ENCODE measurements at regions not wholly inside any gene's neighbourhood (a gene's known extent, or its start where the extent isn't known, plus 50 kb on each side); places are given as distances from the start of the nearest gene placed in this dataset.
A peak's percentile ranks its signal among the peaks of the same experiment; 100 is the strongest.

GRCh38 chr4:138702190-138702824, 313.3 kb upstream of the NOCT start:
- no peak for DNase-seq (ENCODE audit: low read depth in 4 of 4, low spot score in 3 of 4)

DNA sequence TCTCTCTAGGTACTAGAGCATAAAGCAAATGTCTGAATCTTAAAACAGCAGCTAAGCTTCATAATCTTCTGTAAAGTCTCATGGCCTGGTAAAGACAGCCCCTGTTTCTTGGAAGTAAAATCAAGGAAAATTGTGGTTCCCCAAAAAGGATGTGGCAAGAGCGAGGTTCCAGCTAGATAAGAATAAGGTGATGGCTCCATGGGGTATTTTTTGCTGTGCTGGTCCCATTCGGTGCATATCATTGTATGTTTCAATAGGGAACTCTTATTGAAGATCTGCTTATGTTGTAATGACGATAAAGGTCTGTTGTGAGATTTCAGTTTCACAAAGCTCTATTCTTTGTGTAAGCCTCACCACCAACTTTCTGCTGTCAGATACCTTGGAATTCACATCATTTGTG, 316.9 kb upstream of the NOCT start:
- no peak for DNase-seq (ENCODE audit: low read depth in 4 of 4, low spot score in 3 of 4)

- DNase-seq (ENCODE audit: low read depth in 4 of 4, low spot score in 3 of 4): no peak
Observed at GRCh38 chr4:138697851-138698250, 317.7 kb upstream of the NOCT start.

DNA sequence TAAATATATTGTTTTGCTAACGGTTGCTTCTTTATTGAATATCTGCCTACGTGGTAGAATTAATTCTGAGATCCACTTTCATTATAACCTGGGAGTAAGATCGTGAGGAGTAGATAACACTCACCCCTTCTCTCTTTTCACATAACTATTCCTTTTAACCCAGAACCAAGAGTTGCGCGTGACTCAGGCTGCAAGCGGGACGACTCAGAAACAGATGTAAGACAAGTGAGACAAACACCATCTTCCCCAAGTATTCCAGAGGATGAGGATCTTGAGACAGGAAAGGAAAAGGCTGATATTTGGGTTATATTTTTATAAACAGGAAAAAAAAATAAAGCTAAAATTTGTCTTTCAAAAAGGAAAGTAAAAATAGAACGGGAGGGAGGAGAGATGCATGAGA, 318.8 kb upstream of the NOCT start:
- no peak for DNase-seq (ENCODE audit: low read depth in 4 of 4, low spot score in 3 of 4)

- no peak for DNase-seq (ENCODE audit: low read depth in 4 of 4, low spot score in 3 of 4)
Observed at GRCh38 chr4:138696058-138696457, 319.5 kb upstream of the NOCT start.

DNA sequence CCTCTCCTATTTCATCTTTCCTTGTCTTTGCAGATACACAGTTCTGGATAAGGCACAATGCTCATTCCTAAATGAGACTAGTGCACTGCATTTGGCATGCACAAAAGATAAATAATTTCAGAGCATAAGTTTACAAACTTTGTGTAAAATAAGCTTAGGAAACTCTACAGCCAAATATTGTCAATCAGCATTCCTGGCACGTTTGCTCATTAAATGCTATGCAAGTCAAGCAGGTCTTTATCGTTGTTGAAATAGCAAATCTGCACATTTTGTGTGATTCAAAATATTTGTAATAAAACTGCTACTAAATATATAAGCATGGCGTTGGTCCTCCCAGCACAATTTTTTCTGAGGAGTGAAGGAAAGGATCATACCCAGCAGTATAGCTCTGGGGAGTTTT, 322.1 kb upstream of the NOCT start:
- no peak for DNase-seq (ENCODE audit: low read depth in 4 of 4, low spot score in 3 of 4)

DNA sequence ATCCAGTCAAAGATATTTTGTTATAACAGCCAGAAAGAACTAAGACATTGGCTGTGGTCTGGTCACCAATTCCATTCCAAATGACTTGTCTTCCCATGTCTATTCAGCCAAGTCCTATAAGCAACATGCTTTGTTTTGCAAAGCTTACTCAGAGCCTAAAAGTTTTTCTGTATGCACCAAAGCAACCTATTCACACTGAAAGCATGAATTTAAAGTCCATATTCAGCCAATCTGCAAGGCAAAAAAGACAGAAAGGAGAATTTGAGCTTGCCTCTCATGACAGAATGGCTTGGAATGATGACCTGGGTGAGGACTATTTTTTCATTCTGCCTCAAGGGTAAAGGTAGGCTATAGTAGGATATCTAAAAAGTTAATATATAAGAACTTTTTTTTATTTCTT, 323.2 kb upstream of the NOCT start:
- no peak for DNase-seq (ENCODE audit: low read depth in 4 of 4, low spot score in 3 of 4)

- no peak for DNase-seq (ENCODE audit: low read depth in 4 of 4, low spot score in 3 of 4)
Observed at GRCh38 chr4:138689593-138689992, 326.0 kb upstream of the NOCT start.

GRCh38 chr4:138689187-138689586, 326.4 kb upstream of the NOCT start:
- DNase-seq (ENCODE audit: low read depth in 4 of 4, low spot score in 3 of 4): no peak

- DNase-seq (ENCODE audit: low read depth in 4 of 4, low spot score in 3 of 4): no peak
Observed at GRCh38 chr4:138688408-138689085, 327.0 kb upstream of the NOCT start.

- no peak for DNase-seq (ENCODE audit: low read depth in 4 of 4, low spot score in 3 of 4)
Observed at GRCh38 chr4:138686106-138686835, 329.3 kb upstream of the NOCT start.

DNA sequence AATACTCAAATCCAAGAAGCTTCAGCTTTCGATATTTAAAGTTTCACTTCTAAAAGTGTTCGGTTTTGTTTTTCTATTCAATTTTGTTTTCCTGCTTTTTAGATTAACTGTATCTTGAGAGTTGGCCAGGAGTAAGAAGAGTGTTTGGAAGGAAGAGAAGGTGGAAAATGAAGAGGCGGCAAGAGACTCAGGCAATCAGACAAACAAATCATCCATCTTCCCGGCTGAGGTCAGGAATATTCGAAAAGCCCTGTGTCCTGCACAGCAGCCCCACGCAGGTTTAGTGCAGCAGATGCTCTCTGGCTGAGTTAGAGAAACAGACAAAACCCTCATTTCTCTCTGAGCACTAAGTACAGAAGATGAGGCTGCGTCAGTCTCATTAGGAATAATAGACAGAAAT, 330.3 kb upstream of the NOCT start:
- no peak for DNase-seq (ENCODE audit: low read depth in 4 of 4, low spot score in 3 of 4)

DNA sequence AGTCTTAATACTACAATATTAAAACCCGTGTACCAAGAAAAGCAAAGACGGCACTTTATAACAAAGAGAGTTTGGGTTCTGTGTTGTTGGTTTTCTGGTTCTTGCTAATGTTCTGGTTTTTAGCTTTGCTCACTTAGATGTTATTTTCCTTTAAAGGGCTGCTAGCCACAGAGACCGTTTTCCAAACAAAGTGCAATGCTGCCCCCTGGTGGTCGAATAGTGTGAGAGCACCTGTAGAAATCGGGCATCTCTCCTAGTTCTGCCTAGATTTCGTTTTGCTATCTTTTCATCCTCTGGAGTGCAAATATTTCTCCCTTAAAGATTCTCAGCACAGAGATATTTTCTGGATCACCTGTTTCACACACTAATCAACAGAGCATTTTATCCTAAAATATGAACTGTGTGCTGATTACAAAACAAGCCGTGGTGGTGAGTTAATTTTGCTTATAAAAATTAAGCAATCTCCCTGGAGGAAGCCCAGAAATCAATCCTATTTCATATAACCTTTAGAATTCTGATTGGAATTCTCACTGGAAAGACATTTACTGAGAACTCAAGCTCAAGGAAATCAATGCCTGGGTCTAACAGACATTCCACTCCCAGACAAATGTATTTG, 334.5 kb upstream of the NOCT start:
- peak; percentile 76 to 83 (median 80) for DNase-seq (ENCODE audit: low read depth in 4 of 4, low spot score in 3 of 4)

DNA sequence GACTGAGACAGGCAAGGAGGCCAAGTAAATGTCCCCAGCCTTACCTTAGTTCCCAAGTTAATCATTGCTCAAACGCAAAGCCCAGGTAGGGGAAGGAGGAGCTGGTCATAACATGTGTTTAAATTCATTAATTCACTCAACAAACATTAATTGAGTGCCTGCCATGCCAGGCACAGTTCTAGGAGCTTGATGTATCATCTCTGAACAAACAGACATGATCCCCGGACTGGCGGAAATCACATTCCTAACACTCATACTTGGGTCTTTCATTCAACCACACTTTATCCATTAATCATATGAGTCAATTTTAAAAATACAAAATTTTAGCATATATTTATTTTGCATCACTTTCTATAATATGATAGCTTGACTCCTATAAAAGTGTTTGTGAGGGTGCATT, 335.3 kb upstream of the NOCT start:
- DNase-seq (ENCODE audit: low read depth in 4 of 4, low spot score in 3 of 4): no peak

DNA sequence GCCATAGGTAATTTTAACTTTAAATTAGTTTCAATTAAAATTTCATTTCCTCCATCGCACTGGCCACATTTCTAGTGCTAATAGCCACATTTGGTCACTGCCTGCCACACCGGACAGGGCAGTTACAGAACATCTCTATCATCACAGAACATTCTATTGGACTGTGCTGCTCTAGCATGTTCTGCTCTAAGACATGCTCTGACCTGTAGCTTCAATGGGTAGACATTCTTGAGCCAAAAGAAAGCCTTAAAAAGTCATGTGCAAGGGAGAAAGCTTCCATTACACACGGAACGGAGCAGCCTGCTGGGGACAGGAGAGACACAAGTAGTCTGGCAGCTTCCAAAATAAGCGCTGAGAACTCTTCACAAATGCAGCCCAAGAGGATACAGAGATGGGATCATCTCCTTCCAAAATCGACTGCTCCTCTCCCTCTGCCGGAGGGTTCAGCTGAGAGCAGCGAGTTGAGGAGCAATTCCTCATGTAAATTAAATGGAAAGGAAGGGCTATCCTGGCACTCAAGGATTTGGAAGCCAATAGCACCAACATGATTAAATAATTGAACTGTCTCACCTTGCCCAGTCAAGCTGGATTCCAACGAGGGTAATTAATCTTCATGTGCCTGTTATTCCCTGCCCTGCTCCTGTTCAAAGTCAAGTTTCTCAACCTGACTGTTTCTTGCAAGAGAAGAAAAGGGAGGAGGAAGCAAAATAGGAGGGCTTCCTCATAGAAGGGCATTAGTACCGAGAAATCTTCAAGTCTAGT, 336.4 kb upstream of the NOCT start:
- DNase-seq (ENCODE audit: low read depth in 4 of 4, low spot score in 3 of 4): no peak

- no peak for DNase-seq (ENCODE audit: low read depth in 4 of 4, low spot score in 3 of 4)
Observed at GRCh38 chr4:138677748-138678147, 337.8 kb upstream of the NOCT start.

DNA sequence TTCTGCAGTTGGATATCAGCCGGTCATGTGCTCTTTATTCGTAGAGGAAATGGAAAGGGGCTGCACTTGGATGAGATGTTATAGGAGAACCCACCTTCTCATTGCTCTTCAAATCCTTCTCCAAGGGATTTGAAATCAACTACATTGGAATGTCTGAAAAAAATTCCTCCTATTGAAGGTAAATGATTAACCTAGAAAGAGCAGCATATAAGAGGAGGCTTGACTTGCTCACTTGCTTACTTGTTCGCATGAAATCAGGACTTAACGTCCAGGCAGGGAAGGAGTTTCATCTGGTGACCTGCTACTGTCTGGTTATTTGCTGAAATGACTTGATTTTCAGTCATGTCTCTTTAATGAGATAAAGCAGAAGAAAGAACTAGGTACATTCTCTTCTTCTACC, 338.4 kb upstream of the NOCT start:
- no peak for DNase-seq (ENCODE audit: low read depth in 4 of 4, low spot score in 3 of 4)

DNA sequence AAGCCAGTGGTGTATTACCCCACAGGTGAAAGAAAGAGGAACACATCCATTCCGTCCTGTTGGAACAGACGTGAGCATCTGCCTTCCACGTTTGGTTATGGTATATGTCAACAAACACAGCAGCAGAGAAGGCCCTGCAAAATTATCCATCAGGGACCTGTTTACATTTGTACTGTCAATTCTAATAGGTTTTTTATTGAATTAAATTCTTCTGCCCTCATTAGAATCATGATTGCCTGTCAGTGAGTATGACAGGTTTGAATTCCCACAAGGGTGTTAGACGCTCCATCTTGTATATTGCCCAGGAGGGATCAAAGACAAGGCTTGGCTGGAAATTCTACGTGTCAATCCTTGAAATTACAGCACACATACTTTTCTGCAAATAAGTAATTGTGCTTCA, 339.9 kb upstream of the NOCT start:
- DNase-seq (ENCODE audit: low read depth in 4 of 4, low spot score in 3 of 4): no peak

DNA sequence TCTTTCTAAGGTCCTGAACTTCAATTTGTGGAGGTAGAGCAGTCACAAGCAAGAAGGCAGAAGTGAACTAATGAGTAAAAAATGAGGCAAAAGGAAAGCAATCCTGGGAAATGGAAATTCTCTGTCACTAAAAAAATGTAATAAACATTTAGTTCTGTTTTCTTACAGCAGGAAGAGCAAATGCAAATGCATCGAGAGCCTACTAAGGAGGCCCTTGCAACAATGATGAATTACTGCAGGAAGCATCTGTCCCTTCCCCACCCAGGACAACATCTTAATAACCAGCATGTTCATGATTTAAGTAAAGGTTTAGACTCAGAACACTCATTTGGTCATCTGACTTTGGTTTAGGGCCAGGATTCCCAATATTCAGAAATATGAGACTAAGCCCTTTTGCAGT, 341.4 kb upstream of the NOCT start:
- no peak for DNase-seq (ENCODE audit: low read depth in 4 of 4, low spot score in 3 of 4)

- DNase-seq (ENCODE audit: low read depth in 4 of 4, low spot score in 3 of 4): no peak
Observed at GRCh38 chr4:138673053-138673452, 342.5 kb upstream of the NOCT start.
